Stomach (tissue), 4 donors: ENCODE measurements at regions not wholly inside any gene's neighbourhood (a gene's known extent, or its start where the extent isn't known, plus 50 kb on each side); places are given as distances from the start of the nearest gene placed in this dataset.

Source experiments
- EP300 ChIP-seq: sonication (generic); formaldehyde crosslinking; IDR thresholded peaks from one replicate; pipeline ENCODE4 v1.6.1; 2017; ENCODE audit warnings: antibody characterized with exemption
- POLR2A ChIP-seq, 4 donors: fragments of 450-650 bp; IDR thresholded peaks; one replicate each; pipeline ENCODE4 v1.6.1; 2016; ENCODE audit warnings: antibody characterized with exemption in 4 of 4, control low read depth in 2 of 4, mild to moderate bottlenecking in 1 of 4, moderate library complexity in 1 of 4
- POLR2AphosphoS5 ChIP-seq, 3 donors: sonication (generic); formaldehyde crosslinking; IDR thresholded peaks; one replicate each; pipeline ENCODE4 v1.6.1; 2016; ENCODE audit warnings: antibody characterized with exemption in 3 of 3
- TF ChIP-seq, protein P1 (sequence below), 7 experiments: fragments of 450-650 bp in 4 of 7; fragments of 200-600 bp in 3 of 7; sonication (generic) in 3 of 7; IDR thresholded peaks; one replicate each; pipeline ENCODE4 v1.5.1; 2016 to 2019; ENCODE audit warnings: antibody characterized with exemption in 7 of 7, control low read depth in 2 of 7, mild to moderate bottlenecking in 1 of 7

DNA sequence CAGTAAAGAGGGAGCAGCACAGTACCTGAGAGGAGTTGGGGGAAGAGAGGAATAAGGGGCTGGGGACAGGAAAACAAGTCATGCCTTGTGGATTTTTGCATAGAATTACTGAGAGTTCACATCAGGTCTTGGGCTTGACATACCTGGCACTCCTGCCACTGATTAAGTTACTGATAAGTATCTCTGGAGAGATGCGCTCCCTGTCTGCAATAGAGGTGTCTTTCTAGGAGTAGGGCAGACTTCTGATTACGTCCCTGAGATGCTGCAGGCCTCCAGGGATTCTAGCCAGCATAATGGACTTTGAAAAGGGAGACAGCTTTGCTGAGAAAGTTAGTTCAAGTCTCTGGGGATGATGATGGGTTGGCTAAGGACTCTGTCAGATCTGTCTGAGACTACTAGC lies 69.4 kb downstream of the CHRNA1 start:
- TF ChIP-seq, protein P1, sequence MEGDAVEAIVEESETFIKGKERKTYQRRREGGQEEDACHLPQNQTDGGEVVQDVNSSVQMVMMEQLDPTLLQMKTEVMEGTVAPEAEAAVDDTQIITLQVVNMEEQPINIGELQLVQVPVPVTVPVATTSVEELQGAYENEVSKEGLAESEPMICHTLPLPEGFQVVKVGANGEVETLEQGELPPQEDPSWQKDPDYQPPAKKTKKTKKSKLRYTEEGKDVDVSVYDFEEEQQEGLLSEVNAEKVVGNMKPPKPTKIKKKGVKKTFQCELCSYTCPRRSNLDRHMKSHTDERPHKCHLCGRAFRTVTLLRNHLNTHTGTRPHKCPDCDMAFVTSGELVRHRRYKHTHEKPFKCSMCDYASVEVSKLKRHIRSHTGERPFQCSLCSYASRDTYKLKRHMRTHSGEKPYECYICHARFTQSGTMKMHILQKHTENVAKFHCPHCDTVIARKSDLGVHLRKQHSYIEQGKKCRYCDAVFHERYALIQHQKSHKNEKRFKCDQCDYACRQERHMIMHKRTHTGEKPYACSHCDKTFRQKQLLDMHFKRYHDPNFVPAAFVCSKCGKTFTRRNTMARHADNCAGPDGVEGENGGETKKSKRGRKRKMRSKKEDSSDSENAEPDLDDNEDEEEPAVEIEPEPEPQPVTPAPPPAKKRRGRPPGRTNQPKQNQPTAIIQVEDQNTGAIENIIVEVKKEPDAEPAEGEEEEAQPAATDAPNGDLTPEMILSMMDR (IDR thresholded peaks at IDR 0.05) = no peak
- TF ChIP-seq POLR2AphosphoS5 (IDR thresholded peaks at IDR 0.05) = no peak
- TF ChIP-seq EP300 = no peak
- TF ChIP-seq POLR2A (IDR thresholded peaks at IDR 0.05) = no peak
